HG02678 (cell line): ENCODE measurements at regions not wholly inside any gene's neighbourhood (a gene's known extent, or its start where the extent isn't known, plus 50 kb on each side); places are given as distances from the start of the nearest gene placed in this dataset.
"Not testable (repeated sequence)": the region's sequence is repeated elsewhere in the genome, so short reads cannot be mapped to it uniquely, and the experiment has no call there.

ENCODE experiments used
- ATAC-seq: cut with Tn5 transposase; IDR thresholded peaks from one replicate; pipeline ENCODE4 v1.9.1; 2021; ENCODE audit warnings: mild to moderate bottlenecking, moderate library complexity; ENCODE audit not compliant: unreplicated experiment

GRCh38 chr22:34422948-34423347 is 502.7 kb upstream of the LARGE1 start:
- ATAC-seq: not testable (repeated sequence)

- ATAC-seq: no peak
These were observed 507.2 kb upstream of the LARGE1 start for GRCh38 chr22:34427436-34427835.

DNA sequence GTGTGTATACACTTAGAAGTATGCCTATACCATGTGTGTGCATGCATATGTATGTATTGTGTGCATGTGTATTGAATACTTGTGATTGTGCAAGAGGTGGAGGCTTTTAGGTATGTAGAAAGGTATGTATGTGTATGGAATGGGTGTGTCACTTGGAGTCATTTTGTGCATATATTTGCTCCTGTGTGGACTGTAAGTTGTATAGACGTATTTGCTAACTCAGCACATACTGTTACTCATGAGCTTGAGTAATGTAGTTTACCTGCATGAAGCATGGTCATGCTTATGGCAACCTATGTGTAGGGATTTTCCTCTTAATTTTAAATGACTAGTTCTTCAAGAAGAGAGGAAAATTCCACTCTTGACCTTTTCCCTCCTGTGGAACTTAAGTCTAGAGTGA is 507.6 kb upstream of the LARGE1 start:
- ATAC-seq: no peak

- no peak for ATAC-seq
These were observed 509.0 kb upstream of the LARGE1 start for GRCh38 chr22:34429314-34429713.

- ATAC-seq: no peak
These were observed 510.1 kb upstream of the LARGE1 start for GRCh38 chr22:34430386-34430785.

GRCh38 chr22:34434371-34434770 is 514.1 kb upstream of the LARGE1 start:
- ATAC-seq: no peak

DNA sequence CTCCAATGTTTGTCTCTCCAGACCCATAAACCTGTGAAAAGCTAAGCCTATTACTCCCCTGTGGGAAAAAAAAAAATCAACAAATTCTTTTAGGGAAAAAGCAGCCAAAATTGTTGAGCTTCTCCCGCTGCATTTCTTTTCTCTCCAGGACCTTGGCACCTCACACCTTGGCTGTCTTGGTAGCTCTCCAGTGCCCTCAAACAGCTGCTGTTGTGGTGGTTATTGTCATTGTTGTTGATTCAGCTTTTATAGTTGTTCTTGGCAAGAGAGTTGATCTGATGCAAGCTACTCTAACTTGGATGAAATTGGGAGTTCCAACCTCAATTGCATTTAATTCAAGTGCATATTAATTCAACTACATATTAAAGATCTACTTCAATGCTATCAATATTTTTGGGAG is 516.9 kb upstream of the LARGE1 start:
- no peak for ATAC-seq

DNA sequence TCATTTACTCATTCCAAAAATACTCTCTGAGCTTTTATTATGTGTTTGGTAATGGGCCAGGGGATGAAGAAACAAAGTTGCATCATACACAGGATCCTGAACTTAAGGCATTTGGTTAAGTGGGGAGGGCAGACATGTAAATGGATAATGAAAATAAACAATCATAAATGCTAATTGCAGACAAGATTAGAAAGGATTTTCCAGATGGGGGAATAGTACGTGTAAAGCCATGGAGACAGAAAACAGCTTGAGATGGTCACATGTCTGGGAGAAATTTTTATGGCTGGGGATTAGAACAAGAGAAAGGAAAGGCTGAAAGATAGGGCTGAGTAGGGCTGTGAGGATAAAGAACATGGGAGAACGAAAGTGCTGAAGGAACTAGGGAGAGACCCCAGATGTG is 534.3 kb upstream of the LARGE1 start:
- ATAC-seq: no peak

DNA sequence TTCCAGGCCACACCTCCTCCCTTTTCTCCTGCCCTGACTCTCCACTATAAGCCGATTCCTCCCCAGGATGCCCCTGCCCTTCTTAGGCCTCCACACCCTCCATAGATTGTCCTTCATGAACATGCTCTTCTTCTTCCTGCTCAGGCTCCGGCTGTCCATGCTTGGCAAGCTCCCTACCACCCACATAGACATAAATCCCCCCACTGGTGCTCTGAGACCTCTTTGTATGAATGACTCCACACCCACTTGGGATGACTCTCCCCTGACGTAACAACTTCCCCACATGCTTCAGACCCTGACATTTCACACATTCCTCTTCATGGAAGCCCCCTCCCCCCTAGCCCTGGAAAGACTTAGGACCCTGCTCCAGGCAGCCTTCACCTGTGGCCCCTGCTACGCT is 542.5 kb upstream of the LARGE1 start:
- no peak for ATAC-seq

DNA sequence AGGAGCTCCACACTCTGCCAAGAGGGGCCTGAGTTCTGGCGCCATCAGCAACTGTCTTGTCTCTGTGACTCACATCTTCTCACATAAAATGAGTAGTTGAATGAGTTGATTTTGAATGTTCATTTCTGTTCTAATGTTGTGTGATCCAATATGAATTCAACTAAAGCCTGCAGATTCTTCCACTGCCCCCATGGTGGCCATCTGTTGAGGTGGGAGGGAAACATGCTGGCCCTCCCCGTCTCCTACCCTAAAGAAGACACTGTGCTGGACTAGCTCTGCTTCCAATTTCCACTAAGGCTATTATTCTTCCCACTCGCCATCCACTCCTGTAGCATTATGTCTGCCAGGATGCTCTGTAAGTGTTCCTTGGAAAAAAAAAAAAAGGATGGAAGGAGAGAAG is 555.6 kb upstream of the LARGE1 start:
- ATAC-seq: no peak

- no peak for ATAC-seq
These were observed 556.5 kb upstream of the LARGE1 start for GRCh38 chr22:34476762-34477161.

DNA sequence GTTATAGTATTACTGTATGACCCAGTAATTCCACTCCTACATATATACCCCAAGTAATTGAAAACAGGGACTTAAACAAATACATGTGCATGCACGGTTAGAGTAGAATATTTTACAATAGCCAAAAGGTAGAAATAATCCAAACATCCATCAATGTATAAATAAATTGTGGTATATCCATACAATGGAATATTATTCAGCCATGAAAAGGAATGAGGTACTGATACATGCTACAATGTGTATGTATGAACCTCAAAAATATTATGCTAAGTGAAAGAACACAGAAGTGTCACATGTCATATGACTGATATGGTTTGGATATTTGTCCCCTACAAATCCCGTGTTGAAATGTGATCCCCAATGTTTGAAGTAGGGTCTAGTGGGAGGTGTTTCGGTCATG is 560.8 kb upstream of the LARGE1 start:
- ATAC-seq: no peak

- ATAC-seq: no peak
These were observed 566.1 kb upstream of the LARGE1 start for GRCh38 chr22:34486381-34486780.

DNA sequence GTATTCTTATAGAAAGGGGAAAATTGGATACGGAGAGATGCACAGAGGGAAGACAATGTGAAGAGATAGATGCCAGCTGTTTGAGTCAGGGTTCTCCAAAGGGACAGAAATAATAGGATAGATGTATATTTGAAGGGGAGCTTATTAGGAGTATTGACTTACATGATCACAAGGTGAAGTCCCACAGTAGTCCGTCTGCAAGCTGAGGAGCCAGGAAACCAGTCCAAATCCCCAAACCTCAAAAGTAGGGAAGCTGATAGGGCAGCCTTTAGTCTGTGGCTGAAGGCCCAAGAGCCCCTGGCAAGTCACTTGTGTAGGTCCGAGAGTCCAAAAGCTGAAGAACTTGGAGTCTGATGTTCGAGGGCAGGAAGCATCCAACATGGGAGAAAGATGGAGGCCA is 569.6 kb upstream of the LARGE1 start:
- no peak for ATAC-seq

- no peak for ATAC-seq
These were observed 570.6 kb upstream of the LARGE1 start for GRCh38 chr22:34490886-34491285.

DNA sequence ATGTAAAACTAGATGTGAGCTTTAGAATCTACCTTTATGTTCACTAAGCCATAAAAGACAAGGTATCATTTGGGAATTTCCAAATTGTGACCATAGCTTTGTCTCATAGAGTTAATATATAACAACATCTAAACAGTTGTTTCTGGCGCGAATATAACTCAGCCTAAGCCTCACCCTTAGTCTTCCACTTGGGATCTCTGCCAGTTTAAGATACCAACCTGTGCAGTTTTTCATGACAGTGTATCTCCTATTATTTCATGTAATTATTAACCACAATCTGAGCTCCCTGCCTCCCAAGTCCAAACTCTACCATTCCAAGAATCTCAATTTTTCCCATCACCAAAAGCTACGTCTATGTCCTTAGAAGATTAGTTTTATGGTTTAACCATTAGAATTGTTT is 572.5 kb upstream of the ISX start:
- no peak for ATAC-seq

DNA sequence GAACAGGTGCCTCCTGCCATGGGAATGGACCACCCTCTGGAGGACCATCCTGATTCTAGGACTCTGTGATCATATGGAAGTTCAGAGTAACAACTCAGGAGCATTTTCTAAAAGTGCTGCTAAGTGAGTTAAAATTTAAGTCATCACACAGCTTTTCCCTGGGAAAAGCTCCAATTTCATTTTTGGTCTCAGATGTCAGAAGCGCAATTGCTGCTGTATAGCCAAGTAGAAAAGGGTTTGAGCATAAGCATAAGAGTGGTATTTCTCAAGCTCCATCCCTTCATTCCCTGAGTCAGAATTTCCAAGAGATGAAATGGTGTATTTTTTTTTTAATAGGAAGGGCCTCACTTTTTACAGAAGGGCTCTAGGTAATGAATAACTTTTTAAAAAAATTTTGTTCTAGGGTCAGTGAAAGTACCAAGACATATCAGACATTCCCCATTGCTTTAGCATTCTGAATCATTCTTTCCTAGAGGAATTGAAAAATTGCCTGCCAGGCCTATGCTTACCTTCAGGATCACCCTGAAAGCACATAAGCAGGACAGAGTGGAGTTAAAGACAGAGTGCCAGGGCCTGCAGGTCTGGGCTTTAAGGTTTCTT is 564.5 kb upstream of the ISX start:
- ATAC-seq: no peak

DNA sequence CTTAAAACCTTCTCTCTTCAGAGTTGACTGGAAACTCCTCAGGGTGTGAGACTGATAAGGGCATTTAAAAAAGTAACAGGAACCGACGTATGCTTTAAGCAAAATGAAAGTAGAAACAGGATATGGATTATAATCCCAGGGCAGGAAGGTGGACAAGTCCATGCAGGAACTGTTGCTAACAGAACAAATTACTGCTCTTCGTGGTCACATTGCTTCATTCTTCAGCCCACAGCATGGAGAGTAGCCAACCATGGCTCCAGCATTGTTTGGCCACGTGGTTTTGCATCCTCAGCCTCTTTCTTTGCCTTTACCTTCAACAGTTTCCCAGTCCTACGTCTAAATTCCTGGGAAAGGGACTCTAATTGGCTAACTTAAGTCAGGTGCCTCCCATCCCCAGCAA is 563.1 kb upstream of the ISX start:
- ATAC-seq: no peak

- ATAC-seq: no peak
These were observed 557.2 kb upstream of the ISX start for GRCh38 chr22:34508797-34509196.

DNA sequence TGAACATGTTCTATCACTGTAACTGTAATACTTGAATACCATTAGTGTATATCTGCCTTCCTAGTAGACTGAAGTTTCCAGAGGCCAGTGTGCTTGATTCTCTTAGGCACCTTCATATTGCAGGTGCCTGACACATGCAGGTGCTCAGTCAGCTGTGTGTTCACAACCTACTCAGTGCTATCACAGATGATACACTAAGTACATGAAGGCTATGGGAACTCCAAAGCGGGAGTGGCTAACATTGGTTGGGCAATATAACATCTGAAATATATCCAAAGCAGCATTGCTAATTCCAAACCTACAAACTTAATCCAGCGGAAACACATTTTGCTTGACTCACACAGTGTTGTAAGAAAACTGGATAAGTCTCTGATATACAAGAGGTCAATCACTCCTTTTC is 539.3 kb upstream of the ISX start:
- no peak for ATAC-seq

- no peak for ATAC-seq
These were observed 531.9 kb upstream of the ISX start for GRCh38 chr22:34534101-34534500.

DNA sequence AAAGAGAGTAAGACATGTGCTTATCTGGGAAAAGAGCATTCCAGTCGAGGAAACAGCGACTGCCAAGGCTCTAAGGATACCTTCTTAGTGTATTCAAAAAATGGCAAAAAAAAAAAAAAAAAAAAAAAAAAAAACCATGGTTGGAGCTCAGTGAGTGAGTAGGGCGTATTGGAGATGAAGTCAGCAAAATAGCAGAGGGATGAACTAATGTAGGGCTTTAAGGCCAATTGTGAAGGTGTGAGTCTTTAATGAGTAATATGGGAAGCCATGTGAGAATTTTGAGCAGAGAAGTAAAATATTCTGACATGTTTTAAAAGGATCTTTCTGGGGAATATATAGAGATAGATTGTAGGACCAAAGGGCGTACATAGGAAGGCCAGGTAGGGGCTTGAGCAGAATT is 498.6 kb upstream of the ISX start:
- ATAC-seq: no peak

- no peak for ATAC-seq
These were observed 495.6 kb upstream of the ISX start for GRCh38 chr22:34570408-34570807.

- ATAC-seq: no peak
These were observed 486.4 kb upstream of the ISX start for GRCh38 chr22:34579519-34579918.
